ENCODE measurements at regions not wholly inside any gene's neighbourhood (a gene's known extent, or its start where the extent isn't known, plus 50 kb on each side); places are given as distances from the start of the nearest gene placed in this dataset.
A peak's percentile ranks its signal among the peaks of the same experiment; 100 is the strongest.

DNA sequence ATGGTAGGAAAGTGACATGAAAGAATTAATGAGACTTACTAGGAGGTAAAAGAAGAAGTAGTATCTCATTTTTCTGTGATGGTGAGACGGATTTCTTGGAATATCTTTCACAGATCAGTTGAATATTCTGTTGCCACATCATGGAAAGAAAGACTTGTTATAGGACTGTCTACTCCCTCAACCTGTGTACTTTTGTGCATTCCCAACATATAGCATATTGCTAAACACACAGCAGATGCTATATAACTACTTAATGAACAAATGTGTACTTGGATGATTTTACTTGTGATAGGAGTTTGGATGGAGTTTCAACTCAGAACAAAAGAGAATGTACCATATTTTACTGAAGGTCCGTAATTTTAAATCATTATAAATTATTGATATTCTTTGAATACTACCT lies 128.5 kb downstream of the LURAP1L start:
- WGBS (ENCODE audit: insufficient coverage), result no CpG with 5 or more reads among the region's 2 CpGs
- H3K27me3 ChIP-seq (ENCODE audit: control insufficient read depth, insufficient read depth, low read length), result no peaks in the 10 kb centered on the region
- no peak for DNase-seq
- H3K4me3 ChIP-seq (ENCODE audit: low read length), result no peak overlapping the region
- H3K4me1 ChIP-seq (ENCODE audit: control insufficient read depth, insufficient read depth, low read length), result no peaks in the 10 kb centered on the region
- no peak overlapping the region for H3K27ac ChIP-seq (ENCODE audit: low read length)
- H3K36me3 ChIP-seq (ENCODE audit: control insufficient read depth, insufficient read depth, low read length), result no peaks in the 10 kb centered on the region
- H3K9me3 ChIP-seq (replicated peaks; ENCODE audit: control insufficient read depth, low read depth, low read length), result peaks cover 2% of the 10 kb centered on the region

DNA sequence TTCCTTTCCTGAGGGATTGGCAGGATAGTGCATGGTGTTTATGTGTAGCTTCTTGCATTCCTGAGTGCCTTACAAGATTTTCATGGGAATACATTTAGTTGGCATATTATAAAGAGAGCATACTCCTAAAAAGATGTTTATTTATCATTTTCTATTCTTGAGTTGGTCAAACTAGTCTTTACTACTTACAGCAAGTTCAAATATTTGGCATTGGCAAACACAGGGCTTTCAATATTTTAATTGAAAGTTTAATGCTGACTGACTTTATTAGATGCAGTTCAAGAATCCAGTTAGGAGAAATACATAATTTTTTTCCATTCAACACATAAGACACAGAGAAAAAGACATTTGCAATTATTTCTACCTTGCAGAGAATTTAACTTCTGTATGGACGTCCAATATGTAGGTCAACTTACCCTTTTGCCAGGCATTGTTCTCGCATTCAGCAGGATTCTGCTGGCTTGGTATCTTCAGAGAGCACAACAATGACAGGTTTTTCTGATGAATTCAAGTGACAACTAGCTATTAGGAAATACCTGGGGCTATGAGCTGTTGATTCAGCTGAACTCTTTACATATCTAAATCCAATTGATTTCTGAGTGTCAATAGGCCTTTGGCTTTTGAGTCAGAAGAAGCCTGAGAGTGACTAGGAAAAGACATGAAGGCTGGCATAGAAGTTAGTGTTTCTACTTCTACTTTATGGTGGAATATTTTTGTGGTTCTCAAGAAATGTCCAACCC lies 129.6 kb downstream of the LURAP1L start:
- no peak overlapping the region for H3K27ac ChIP-seq (ENCODE audit: low read length)
- H3K36me3 ChIP-seq (ENCODE audit: control insufficient read depth, insufficient read depth, low read length), result no peaks in the 10 kb centered on the region
- no peaks in the 10 kb centered on the region for H3K27me3 ChIP-seq (ENCODE audit: control insufficient read depth, insufficient read depth, low read length)
- H3K4me1 ChIP-seq (ENCODE audit: control insufficient read depth, insufficient read depth, low read length), result no peaks in the 10 kb centered on the region
- no CpG with 5 or more reads among the region's 2 CpGs for WGBS (ENCODE audit: insufficient coverage)
- DNase-seq, result no peak
- no peaks in the 10 kb centered on the region for H3K9me3 ChIP-seq (replicated peaks; ENCODE audit: control insufficient read depth, low read depth, low read length)
- no peak overlapping the region for H3K4me3 ChIP-seq (ENCODE audit: low read length)

DNA sequence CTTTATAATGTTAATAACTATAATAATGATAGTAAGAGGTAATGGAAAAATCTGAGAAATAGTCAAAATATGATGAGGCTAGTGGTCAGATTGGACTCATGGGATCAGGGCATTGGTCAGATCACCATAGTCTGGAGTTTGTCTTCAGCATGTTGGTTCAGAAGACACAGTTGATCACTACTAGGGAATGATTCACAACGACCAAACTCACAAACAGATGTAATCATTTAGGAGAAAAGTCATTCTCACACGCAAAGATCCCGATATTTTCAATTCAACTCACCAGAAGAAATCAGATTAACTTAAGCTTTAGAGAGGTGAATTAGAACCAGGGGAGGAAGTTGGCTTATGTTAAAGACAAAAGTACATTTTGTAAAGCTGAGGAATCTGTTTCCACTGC lies 131.8 kb downstream of the LURAP1L start:
- H3K9me3 ChIP-seq (replicated peaks; ENCODE audit: control insufficient read depth, low read depth, low read length), result no peaks in the 10 kb centered on the region
- no peaks in the 10 kb centered on the region for H3K36me3 ChIP-seq (ENCODE audit: control insufficient read depth, insufficient read depth, low read length)
- no peak overlapping the region for H3K27ac ChIP-seq (ENCODE audit: low read length)
- no peaks in the 10 kb centered on the region for H3K27me3 ChIP-seq (ENCODE audit: control insufficient read depth, insufficient read depth, low read length)
- WGBS (ENCODE audit: insufficient coverage), result no CpG with 5 or more reads among the region's 3 CpGs
- H3K4me1 ChIP-seq (ENCODE audit: control insufficient read depth, insufficient read depth, low read length), result no peaks in the 10 kb centered on the region
- H3K4me3 ChIP-seq (ENCODE audit: low read length), result no peak overlapping the region
- peak; percentile 18 for DNase-seq

DNA sequence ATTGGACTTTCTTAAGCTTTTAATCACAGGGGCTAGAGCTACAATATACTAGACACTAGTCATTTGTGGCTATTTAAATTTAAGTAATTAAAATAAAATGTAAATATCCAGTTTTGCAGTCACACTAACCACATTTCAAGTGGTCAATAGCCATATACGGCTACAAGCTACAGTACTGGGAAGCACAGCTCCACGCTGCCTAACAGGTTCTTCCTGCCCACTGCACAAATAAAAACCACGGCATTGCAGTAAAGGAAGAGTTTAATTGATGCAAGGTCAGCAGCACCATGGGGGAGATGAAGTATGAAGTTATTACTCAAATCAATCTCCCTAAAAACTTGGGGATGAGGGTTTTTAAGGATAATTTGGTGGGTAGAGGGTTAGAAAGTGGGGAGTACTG lies 134.1 kb downstream of the LURAP1L start:
- Histone ChIP-seq H3K9me3 (replicated peaks; ENCODE audit: control insufficient read depth, low read depth, low read length) (no peaks in the 10 kb centered on the region), H3K27ac (ENCODE audit: low read length) (no peak overlapping the region), H3K27me3 (ENCODE audit: control insufficient read depth, insufficient read depth, low read length) (no peaks in the 10 kb centered on the region), H3K36me3 (ENCODE audit: control insufficient read depth, insufficient read depth, low read length) (no peaks in the 10 kb centered on the region), H3K4me3 (ENCODE audit: low read length) (no peak overlapping the region), H3K4me1 (ENCODE audit: control insufficient read depth, insufficient read depth, low read length) (no peaks in the 10 kb centered on the region)
- DNase-seq, result no peak
- no CpG with 5 or more reads among the region's 3 CpGs for WGBS (ENCODE audit: insufficient coverage)

DNA sequence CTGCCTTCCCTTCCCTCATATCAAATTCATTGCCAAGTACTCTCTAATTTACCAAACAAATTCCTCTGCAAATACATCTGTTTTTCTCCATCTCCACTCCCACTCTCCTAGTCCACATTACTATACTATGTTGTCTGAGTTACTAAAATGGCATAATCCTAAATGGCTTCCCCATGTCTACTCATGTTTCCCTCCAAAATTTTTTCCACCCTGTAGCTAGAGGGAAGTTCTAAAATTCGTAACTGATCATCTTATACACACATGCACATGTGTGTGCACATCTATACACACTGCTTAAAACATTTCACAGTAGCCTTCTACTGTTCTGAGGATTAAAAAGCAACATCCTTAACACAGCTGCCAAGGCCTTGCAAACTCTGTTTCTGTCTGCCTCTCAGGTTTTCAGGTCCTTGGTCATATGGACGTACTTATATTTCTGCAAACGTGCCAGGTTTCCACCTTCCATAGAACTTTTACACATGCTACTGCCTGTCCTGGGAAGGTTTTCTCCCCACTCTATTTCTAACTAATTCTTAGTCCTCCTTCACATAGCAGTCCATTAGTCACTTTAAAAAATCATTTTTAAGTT lies 140.6 kb downstream of the LURAP1L start:
- H3K9me3 ChIP-seq (replicated peaks; ENCODE audit: control insufficient read depth, low read depth, low read length), result no peaks in the 10 kb centered on the region
- H3K4me1 ChIP-seq (ENCODE audit: control insufficient read depth, insufficient read depth, low read length), result peaks cover 6% of the 10 kb centered on the region
- WGBS (ENCODE audit: insufficient coverage), result 11% methylated on average over 2 of the region's 3 CpGs
- H3K4me3 ChIP-seq (ENCODE audit: low read length), result no peak overlapping the region
- peak; percentile 85 for DNase-seq
- no peaks in the 10 kb centered on the region for H3K36me3 ChIP-seq (ENCODE audit: control insufficient read depth, insufficient read depth, low read length)
- H3K27ac ChIP-seq (ENCODE audit: low read length), result peak overlapping the region; percentile 49
- H3K27me3 ChIP-seq (ENCODE audit: control insufficient read depth, insufficient read depth, low read length), result no peaks in the 10 kb centered on the region

DNA sequence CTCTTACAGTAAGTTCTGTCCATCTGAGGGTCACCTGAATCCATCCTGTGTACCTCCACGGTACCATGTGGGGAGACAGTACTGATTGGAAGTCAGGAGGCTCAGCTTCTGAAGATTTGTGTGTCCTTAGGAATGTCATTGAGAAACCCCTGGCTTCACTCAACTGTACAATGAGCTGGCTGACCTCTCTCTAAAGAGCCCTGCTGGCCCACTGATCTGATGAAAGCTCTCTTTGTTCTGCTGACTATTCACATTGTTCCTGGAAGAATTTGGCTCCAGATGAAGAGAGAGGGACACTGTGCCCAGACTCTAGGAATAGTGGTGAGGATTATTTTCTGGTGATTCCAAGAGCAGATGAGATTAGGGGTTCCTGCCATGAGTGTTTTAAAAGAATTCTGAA lies 141.2 kb downstream of the LURAP1L start:
- no peaks in the 10 kb centered on the region for H3K9me3 ChIP-seq (replicated peaks; ENCODE audit: control insufficient read depth, low read depth, low read length)
- DNase-seq, result peak; percentile 47
- H3K27me3 ChIP-seq (ENCODE audit: control insufficient read depth, insufficient read depth, low read length), result no peaks in the 10 kb centered on the region
- WGBS (ENCODE audit: insufficient coverage), result no CpG with 5 or more reads among the region's 1 CpG
- H3K4me3 ChIP-seq (ENCODE audit: low read length), result no peak overlapping the region
- H3K4me1 ChIP-seq (ENCODE audit: control insufficient read depth, insufficient read depth, low read length), result peaks cover 6% of the 10 kb centered on the region
- peak overlapping the region; percentile 49 for H3K27ac ChIP-seq (ENCODE audit: low read length)
- H3K36me3 ChIP-seq (ENCODE audit: control insufficient read depth, insufficient read depth, low read length), result no peaks in the 10 kb centered on the region

DNA sequence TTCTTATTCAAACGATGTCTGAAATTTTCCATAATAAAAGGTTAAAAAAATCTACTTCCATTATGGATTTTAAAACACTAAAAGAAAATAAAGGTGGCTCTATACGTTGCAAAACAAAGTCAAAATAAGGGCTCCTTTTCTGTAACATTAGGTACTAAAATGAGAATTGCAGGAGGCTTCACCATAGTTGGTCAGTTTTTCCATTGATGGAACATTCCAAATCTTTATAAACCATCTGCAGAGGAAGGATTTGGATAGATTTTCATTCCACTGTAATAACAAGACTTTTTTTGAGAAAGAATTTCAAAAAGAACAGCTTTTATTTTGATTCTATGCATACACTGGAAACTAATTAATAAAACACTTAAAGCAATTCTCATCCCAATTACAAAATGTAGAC lies 145.6 kb downstream of the LURAP1L start:
- no CpG with 5 or more reads among the region's 2 CpGs for WGBS (ENCODE audit: insufficient coverage)
- Histone ChIP-seq H3K4me3 (ENCODE audit: low read length) (no peak overlapping the region), H3K9me3 (replicated peaks; ENCODE audit: control insufficient read depth, low read depth, low read length) (no peaks in the 10 kb centered on the region), H3K27me3 (ENCODE audit: control insufficient read depth, insufficient read depth, low read length) (no peaks in the 10 kb centered on the region), H3K4me1 (ENCODE audit: control insufficient read depth, insufficient read depth, low read length) (peaks cover 8% of the 10 kb centered on the region), H3K27ac (ENCODE audit: low read length) (peak overlapping the region; percentile 62), H3K36me3 (ENCODE audit: control insufficient read depth, insufficient read depth, low read length) (no peaks in the 10 kb centered on the region)
- DNase-seq, result peak; percentile 88

DNA sequence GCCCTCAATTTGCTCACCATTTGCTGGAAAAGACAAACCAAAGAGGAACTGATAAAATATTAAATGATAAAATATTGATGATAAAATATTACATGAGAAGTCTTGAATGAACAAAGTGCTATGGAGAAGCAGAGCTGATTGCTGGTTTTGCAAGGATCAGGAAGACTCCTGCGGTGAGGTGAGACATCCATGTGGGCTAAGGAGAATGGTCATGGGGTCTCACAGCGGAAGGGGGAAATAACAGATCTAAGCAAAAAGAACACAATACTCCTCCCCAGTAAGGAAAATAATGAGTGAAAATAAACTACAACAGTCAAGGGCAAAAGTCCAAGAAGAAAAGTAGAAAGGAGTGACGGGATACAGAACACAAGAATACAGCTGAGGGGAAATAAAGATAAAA lies 146.8 kb downstream of the LURAP1L start:
- Histone ChIP-seq H3K27ac (ENCODE audit: low read length) (peak overlapping the region; percentile 22), H3K4me3 (ENCODE audit: low read length) (no peak overlapping the region), H3K36me3 (ENCODE audit: control insufficient read depth, insufficient read depth, low read length) (no peaks in the 10 kb centered on the region), H3K9me3 (replicated peaks; ENCODE audit: control insufficient read depth, low read depth, low read length) (no peaks in the 10 kb centered on the region), H3K4me1 (ENCODE audit: control insufficient read depth, insufficient read depth, low read length) (peaks cover 2% of the 10 kb centered on the region), H3K27me3 (ENCODE audit: control insufficient read depth, insufficient read depth, low read length) (no peaks in the 10 kb centered on the region)
- DNase-seq, result no peak
- WGBS (ENCODE audit: insufficient coverage), result no CpG with 5 or more reads among the region's 3 CpGs

DNA sequence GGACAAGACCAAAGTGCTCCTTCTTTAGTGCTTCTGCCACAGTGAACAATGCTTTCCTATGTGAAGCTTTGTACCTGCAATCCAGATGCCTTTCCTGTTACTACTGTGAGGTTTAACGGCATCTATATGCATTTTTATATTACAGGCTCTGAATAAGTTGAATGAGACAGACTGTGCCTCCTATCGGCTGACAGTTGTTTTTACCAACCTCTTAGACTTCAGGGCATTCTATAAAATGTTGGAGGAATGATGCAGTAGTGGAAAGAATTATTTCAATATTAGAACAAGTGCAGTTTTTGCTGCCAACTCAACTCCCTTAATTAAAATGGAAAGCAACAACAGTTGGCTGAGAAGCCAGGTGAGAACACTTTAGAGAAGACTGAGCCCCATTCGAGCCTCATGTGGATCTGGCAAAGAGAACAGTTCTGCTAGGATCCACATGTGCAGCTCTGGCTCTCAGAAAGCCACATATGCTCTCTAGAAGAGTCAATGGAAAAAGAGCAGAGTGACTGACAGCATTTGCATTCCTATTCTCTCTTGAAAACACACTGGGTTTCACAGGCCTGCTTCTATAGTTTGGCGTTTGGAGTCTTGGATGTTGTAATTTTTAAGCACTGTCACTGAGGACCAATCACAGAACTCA lies 147.5 kb downstream of the LURAP1L start:
- Histone ChIP-seq H3K4me1 (ENCODE audit: control insufficient read depth, insufficient read depth, low read length) (peaks cover 2% of the 10 kb centered on the region), H3K4me3 (ENCODE audit: low read length) (no peak overlapping the region), H3K27ac (ENCODE audit: low read length) (peak overlapping the region; percentile 54), H3K27me3 (ENCODE audit: control insufficient read depth, insufficient read depth, low read length) (no peaks in the 10 kb centered on the region), H3K36me3 (ENCODE audit: control insufficient read depth, insufficient read depth, low read length) (no peaks in the 10 kb centered on the region), H3K9me3 (replicated peaks; ENCODE audit: control insufficient read depth, low read depth, low read length) (no peaks in the 10 kb centered on the region)
- DNase-seq, result peak; percentile 88
- WGBS (ENCODE audit: insufficient coverage), result 20% methylated on average over 1 of the region's 4 CpGs

DNA sequence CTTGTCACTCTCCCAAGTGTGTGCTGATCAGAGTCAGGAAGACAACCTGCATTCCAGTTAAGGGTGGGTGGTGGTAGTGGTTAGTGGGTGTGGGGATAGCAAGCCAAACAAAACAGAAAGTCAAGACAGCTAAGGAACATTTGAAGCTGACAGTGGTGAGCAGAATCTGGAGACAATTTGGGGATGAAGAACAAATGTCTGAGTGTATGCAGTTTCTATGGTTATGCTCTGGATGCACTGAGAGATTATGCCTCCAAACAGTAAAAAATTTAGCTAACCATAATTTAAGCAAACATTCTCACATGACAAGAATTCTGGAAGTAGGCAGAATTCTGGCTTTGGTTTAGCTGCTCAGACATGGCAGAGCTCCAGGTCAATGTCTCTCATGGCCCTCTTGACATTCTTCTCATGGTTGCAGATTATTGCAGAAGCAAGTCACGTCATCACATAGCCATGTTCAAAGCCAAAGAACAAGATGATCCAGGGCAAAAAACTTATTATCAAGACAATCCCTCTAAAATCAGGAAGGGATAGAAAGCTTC lies 148.7 kb downstream of the LURAP1L start:
- Histone ChIP-seq H3K36me3 (ENCODE audit: control insufficient read depth, insufficient read depth, low read length) (no peaks in the 10 kb centered on the region), H3K27me3 (ENCODE audit: control insufficient read depth, insufficient read depth, low read length) (no peaks in the 10 kb centered on the region), H3K4me3 (ENCODE audit: low read length) (no peak overlapping the region), H3K9me3 (replicated peaks; ENCODE audit: control insufficient read depth, low read depth, low read length) (no peaks in the 10 kb centered on the region), H3K27ac (ENCODE audit: low read length) (no peak overlapping the region), H3K4me1 (ENCODE audit: control insufficient read depth, insufficient read depth, low read length) (peaks cover 2% of the 10 kb centered on the region)
- 20% methylated on average over 1 of the region's 1 CpG for WGBS (ENCODE audit: insufficient coverage)
- DNase-seq, result peak; percentile 59
